Colonic mucosa (tissue), 4 donors: ENCODE measurements at regions not wholly inside any gene's neighbourhood (a gene's known extent, or its start where the extent isn't known, plus 50 kb on each side); places are given as distances from the start of the nearest gene placed in this dataset.

ENCODE experiments used
- DNase-seq: peaks from one replicate; pipeline ENCODE4 v3.0.0-alpha.2; 2020
- H3K27ac ChIP-seq: fragments of 200-600 bp; one replicate; pipeline ENCODE4 v1.8.0; 2021
- H3K27me3 ChIP-seq: fragments of 200-600 bp; one replicate; pipeline ENCODE4 v1.8.0; 2021
- H3K36me3 ChIP-seq: fragments of 200-600 bp; one replicate; pipeline ENCODE4 v1.8.0; 2021
- H3K4me1 ChIP-seq: fragments of 200-600 bp; one replicate; pipeline ENCODE4 v1.8.0; 2021; ENCODE audit warnings: mild to moderate bottlenecking
- H3K4me3 ChIP-seq: fragments of 200-600 bp; one replicate; pipeline ENCODE4 v1.8.0; 2021
- H3K9ac ChIP-seq, 2 donors: one replicate each; pipeline ENCODE4 v1.7.0; 2013; ENCODE audit warnings: control low read depth in 2 of 2, low read depth in 2 of 2, low read length in 2 of 2
- H3K9me3 ChIP-seq: fragments of 200-600 bp; one replicate; pipeline ENCODE4 v1.8.0; 2021
- intact Hi-C: fragments of 100-400 bp; cut with DNase I; formaldehyde crosslinking; loops from one replicate; pipeline ENCODE4 v1.14.1; 2022
- TF ChIP-seq, protein P1 (sequence below): fragments of 200-600 bp; IDR thresholded peaks from one replicate; pipeline ENCODE4 v1.8.0; 2022; ENCODE audit warnings: antibody characterized with exemption, mild to moderate bottlenecking
- donor health status: healthy.
- donor health status: DM: no; HTN: no; CAD: no.
- donor health status: DM: no; HTN: no; CAD: no.

- DNase-seq = no peak
- intact Hi-C loops = no loop called here
- Histone ChIP-seq H3K27ac (no peak overlapping the region), H3K4me1 (no peaks in the 10 kb centered on the region), H3K9me3 (no peaks in the 10 kb centered on the region), H3K36me3 (no peaks in the 10 kb centered on the region), H3K9ac (no peak overlapping the region), H3K4me3 (no peak overlapping the region), H3K27me3 (no peaks in the 10 kb centered on the region)
- TF ChIP-seq, protein P1, sequence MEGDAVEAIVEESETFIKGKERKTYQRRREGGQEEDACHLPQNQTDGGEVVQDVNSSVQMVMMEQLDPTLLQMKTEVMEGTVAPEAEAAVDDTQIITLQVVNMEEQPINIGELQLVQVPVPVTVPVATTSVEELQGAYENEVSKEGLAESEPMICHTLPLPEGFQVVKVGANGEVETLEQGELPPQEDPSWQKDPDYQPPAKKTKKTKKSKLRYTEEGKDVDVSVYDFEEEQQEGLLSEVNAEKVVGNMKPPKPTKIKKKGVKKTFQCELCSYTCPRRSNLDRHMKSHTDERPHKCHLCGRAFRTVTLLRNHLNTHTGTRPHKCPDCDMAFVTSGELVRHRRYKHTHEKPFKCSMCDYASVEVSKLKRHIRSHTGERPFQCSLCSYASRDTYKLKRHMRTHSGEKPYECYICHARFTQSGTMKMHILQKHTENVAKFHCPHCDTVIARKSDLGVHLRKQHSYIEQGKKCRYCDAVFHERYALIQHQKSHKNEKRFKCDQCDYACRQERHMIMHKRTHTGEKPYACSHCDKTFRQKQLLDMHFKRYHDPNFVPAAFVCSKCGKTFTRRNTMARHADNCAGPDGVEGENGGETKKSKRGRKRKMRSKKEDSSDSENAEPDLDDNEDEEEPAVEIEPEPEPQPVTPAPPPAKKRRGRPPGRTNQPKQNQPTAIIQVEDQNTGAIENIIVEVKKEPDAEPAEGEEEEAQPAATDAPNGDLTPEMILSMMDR = peak; percentile 36
Observed at GRCh38 chr9:109880276-109881169, 100.5 kb downstream of the PALM2AKAP2 start.

- H3K9ac ChIP-seq = no peak overlapping the region
- H3K27ac ChIP-seq = no peak overlapping the region
- H3K9me3 ChIP-seq = no peaks in the 10 kb centered on the region
- no peak overlapping the region for H3K4me3 ChIP-seq
- H3K4me1 ChIP-seq = no peaks in the 10 kb centered on the region
- TF ChIP-seq, protein P1 = no peak
- no peaks in the 10 kb centered on the region for H3K27me3 ChIP-seq
- H3K36me3 ChIP-seq = no peaks in the 10 kb centered on the region
- intact Hi-C loops = no loop called here
- no peak for DNase-seq
Observed at GRCh38 chr9:109883623-109884022, 103.6 kb downstream of the PALM2AKAP2 start.

DNA sequence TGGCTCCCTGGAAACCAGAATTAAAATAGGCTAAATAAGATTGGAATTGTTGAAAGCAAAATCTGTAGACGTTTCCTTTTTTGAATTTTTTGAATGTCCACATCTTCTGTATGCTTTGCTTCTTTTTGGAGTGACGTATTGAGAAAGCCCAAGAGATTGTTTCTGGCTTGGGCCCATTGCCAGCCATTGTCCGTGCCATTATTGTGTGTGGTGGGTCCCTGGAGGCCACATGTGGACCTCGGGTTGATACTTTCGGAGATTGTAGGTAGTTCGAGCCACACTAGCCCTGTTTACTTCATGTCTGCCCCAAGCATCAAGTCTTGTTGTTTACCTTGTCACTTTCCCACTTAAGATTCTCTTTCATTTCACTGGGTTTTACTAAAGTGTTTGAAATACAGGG lies 106.0 kb downstream of the PALM2AKAP2 start:
- no peaks in the 10 kb centered on the region for H3K4me1 ChIP-seq
- DNase-seq = no peak
- intact Hi-C loops = no loop called here
- no peak overlapping the region for H3K9ac ChIP-seq
- H3K4me3 ChIP-seq = no peak overlapping the region
- no peaks in the 10 kb centered on the region for H3K27me3 ChIP-seq
- no peak overlapping the region for H3K27ac ChIP-seq
- H3K36me3 ChIP-seq = no peaks in the 10 kb centered on the region
- TF ChIP-seq, protein P1 = no peak
- no peaks in the 10 kb centered on the region for H3K9me3 ChIP-seq

GRCh38 chr9:109886617-109887016 lies 106.6 kb downstream of the PALM2AKAP2 start:
- Histone ChIP-seq H3K9me3 (no peaks in the 10 kb centered on the region), H3K27me3 (no peaks in the 10 kb centered on the region), H3K27ac (no peak overlapping the region), H3K4me3 (no peak overlapping the region), H3K36me3 (no peaks in the 10 kb centered on the region), H3K4me1 (no peaks in the 10 kb centered on the region), H3K9ac (no peak overlapping the region)
- intact Hi-C loops = no loop called here
- TF ChIP-seq, protein P1 = no peak
- DNase-seq = no peak

DNA sequence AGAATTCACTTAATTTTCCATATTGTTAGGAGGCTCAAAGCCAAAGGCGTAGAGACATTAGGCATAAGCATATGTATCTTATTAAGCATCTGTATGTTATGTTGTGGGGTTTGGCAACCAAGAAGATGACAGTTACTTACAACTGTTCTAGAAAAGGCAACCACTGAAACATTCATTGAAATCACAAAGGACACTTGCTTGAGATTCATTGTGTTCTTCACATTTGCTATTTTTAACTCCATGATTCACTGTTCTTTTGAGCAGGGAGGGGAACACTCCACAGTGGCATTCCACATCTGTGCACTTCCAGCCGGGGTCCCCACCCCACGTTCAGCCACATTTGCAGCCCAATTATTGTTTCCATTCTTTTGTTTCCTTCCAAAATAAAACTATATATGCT lies 107.1 kb downstream of the PALM2AKAP2 start:
- no peak overlapping the region for H3K27ac ChIP-seq
- DNase-seq = no peak
- H3K9me3 ChIP-seq = no peaks in the 10 kb centered on the region
- no peaks in the 10 kb centered on the region for H3K27me3 ChIP-seq
- H3K9ac ChIP-seq = no peak overlapping the region
- no peak overlapping the region for H3K4me3 ChIP-seq
- TF ChIP-seq, protein P1 = no peak
- H3K4me1 ChIP-seq = no peaks in the 10 kb centered on the region
- intact Hi-C loops = no loop called here
- H3K36me3 ChIP-seq = no peaks in the 10 kb centered on the region
